ENCODE measurements at regions not wholly inside any gene's neighbourhood (a gene's known extent, or its start where the extent isn't known, plus 50 kb on each side); places are given as distances from the start of the nearest gene placed in this dataset.
"Not testable (repeated sequence)": the region's sequence is repeated elsewhere in the genome, so short reads cannot be mapped to it uniquely, and the experiment has no call there.

DNA sequence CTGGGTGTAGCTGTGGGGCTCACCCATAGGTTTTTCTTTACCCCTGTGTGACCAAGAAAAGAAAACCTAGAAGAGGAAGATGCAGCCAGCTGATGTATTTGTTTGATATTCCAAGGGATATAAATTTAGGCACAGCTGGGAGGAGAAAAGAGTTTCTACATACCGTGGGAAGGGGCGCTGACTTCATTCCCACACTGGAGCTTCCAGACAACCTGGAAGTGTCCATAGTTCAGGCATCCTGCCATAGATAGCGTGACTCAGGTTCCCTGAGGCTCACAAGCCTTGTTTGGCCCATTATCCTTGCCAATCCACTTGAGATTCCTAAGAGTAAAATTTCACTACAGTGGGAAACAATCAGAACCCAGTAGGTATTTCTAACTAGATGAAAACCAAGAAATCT lies 371.7 kb upstream of the NRP1 start:
- no peak overlapping the region for H3K4me3 ChIP-seq (ENCODE audit: low read depth, low read length)
- no peak for TF ChIP-seq CTCF (IDR thresholded peaks at IDR 0.05; ENCODE audit: insufficient read depth, low read length)
- peak; percentile 96 for DNase-seq (ENCODE audit: low read depth)

DNA sequence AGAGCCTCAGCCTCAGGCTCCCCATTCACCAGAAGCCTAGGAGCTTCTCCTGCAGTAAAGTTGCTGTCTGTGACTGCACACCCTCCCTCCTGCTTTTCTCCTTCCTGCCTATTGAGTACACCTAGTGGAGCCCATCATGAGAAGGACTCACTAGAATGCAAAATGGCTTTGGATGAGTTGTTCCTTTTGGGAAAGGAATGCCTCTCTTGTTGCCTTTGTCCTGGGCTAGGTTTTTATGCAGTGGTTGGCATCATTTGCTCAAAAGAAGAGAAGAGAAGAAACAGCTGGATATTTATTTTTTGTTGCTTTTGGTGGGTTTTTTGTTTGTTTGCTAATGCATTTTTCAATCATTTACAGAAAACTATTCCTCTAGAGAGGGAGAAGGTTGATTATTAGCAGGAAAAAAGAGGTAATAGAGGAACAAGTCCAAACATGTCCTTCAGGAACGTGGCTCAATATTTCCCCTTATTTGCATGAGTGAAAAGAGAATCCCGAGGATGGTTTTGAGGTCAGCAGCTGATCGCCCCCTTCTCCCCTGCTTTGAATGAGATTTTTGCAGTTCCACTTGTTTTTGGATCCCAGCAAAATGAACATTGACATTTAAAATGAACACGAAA lies 369.9 kb upstream of the NRP1 start:
- TF ChIP-seq CTCF (IDR thresholded peaks at IDR 0.05; ENCODE audit: insufficient read depth, low read length): no peak
- no peak overlapping the region for H3K4me3 ChIP-seq (ENCODE audit: low read depth, low read length)
- DNase-seq (ENCODE audit: low read depth): no peak

DNA sequence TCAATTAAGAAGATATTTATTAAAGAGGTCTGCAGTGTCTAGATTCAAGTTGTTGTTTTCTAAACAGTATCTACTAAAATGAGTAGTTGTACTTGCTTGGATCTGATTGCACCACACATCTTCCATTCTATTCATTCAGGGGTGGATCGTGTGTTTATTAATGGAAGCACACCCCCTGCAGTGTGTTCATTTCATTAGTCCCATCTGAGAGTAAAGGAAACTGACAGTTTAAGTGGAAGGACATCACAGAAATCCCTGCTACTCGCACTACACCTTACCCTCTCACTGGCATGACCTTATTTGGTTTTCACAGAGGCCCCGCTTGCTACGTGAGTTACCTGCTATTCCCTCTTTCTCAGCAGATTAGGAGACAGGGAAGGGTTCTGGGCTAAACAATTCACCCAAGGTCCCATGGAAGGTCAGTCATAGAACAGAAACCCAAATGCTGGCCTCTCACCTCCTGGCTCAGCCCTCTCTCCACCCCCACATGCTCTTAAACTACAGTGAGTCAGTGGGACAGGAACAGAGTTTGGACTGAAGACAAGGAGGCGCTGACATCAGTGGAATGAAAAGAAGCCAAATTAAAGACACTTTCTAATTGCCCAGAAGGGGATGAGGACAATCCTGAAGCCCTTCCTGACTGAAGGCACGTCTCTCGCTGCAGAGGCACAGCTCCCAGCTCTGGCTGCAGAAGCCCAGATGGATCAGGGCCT lies 369.2 kb upstream of the NRP1 start:
- H3K4me3 ChIP-seq (ENCODE audit: low read depth, low read length): no peak overlapping the region
- DNase-seq (ENCODE audit: low read depth): peak; percentile 35
- TF ChIP-seq CTCF (IDR thresholded peaks at IDR 0.05; ENCODE audit: insufficient read depth, low read length): no peak

- no peak overlapping the region for H3K4me3 ChIP-seq (ENCODE audit: low read depth, low read length)
- DNase-seq (ENCODE audit: low read depth): peak; percentile 31
- TF ChIP-seq CTCF (IDR thresholded peaks at IDR 0.05; ENCODE audit: insufficient read depth, low read length): no peak
Observed at GRCh38 chr10:33698033-33698432, 363.6 kb upstream of the NRP1 start.

DNA sequence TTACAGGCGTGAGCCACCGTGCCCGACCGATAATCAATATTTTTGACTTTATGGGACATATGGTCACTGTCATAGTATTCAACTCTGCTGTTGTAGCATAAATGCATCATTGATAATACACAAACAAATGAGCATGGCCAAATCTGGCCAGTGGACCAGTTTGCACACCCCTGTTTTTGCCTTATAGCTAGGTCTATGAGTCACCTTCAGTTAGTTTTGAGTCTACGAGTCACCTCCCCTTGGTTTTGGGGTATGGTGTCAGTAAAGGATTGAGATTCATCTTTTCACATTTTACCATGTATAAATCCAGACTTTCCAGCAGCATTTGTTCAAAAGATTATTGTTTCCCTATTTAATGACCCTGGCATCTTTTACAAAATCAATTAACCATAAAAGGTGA lies 362.5 kb upstream of the NRP1 start:
- no peak overlapping the region for H3K4me3 ChIP-seq (ENCODE audit: low read depth, low read length)
- TF ChIP-seq CTCF (IDR thresholded peaks at IDR 0.05; ENCODE audit: insufficient read depth, low read length): no peak
- no peak for DNase-seq (ENCODE audit: low read depth)

DNA sequence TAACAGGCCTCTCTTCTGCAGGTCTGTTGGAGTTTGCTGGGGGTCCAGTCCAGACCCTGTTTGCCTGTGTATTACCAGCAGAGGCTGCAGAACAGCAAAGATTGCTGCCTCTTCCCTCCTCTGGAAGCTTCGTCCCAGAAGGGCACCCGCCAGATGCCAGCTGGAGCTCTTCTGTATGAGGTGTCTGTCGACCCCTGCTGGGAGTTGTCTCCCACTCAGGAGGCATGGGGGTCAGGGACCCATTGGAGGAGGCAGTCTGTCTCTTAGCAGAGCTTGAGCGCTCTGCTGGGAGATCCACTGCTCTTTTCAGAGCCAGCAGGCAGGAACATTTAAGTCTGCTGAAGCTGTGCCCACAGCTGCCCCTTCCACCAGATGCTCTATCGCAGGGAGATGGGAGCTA lies 361.1 kb upstream of the NRP1 start:
- no peak for DNase-seq (ENCODE audit: low read depth)
- no peak overlapping the region for H3K4me3 ChIP-seq (ENCODE audit: low read depth, low read length)
- TF ChIP-seq CTCF (IDR thresholded peaks at IDR 0.05; ENCODE audit: insufficient read depth, low read length): no peak

- not testable (repeated sequence) for DNase-seq (ENCODE audit: low read depth); H3K4me3 ChIP-seq (ENCODE audit: low read depth, low read length)
Observed at GRCh38 chr10:33690536-33690935, 356.1 kb upstream of the NRP1 start.
